Progenitor cell of endocrine pancreas (in vitro differentiated cells): ENCODE measurements at regions not wholly inside any gene's neighbourhood (a gene's known extent, or its start where the extent isn't known, plus 50 kb on each side); places are given as distances from the start of the nearest gene placed in this dataset.
"Not testable (repeated sequence)": the region's sequence is repeated elsewhere in the genome, so short reads cannot be mapped to it uniquely, and the experiment has no call there.

Experiments used
- DNase-seq: peaks from one replicate; pipeline ENCODE4 v3.0.0; 2021; ENCODE audit warnings: low spot score; ENCODE audit not compliant: unreplicated experiment
- H3K27ac Mint-ChIP-seq: 2 replicates; pipeline ENCODE4 v1.8.0; 2021; ENCODE audit warnings: mild to moderate bottlenecking, moderate library complexity, mixed read lengths
- H3K27me3 Mint-ChIP-seq: 2 replicates; pipeline ENCODE4 v1.8.0; 2021; ENCODE audit warnings: mixed read lengths
- H3K36me3 Mint-ChIP-seq: 2 replicates; pipeline ENCODE4 v1.8.0; 2022; ENCODE audit warnings: mixed read lengths; ENCODE audit not compliant: insufficient read depth
- H3K4me1 Mint-ChIP-seq: 2 replicates; pipeline ENCODE4 v1.8.0; 2021; ENCODE audit warnings: low read depth, mixed read lengths
- H3K4me3 Mint-ChIP-seq: 2 replicates; pipeline ENCODE4 v1.8.0; 2021; ENCODE audit warnings: low read depth, mild to moderate bottlenecking, moderate library complexity, mixed read lengths
- H3K9me3 Mint-ChIP-seq: 2 replicates; pipeline ENCODE4 v1.8.0; 2021; ENCODE audit warnings: low read depth, mixed read lengths
- CTCF ChIP-seq: fragments of 200-600 bp; sonication (generic); IDR thresholded peaks from one replicate; pipeline ENCODE4 v1.5.0; 2021; ENCODE audit warnings: antibody characterized with exemption, mild to moderate bottlenecking; ENCODE audit not compliant: unreplicated experiment

- no peak overlapping the region for H3K4me3 Mint-ChIP-seq
- H3K9me3 Mint-ChIP-seq: peaks cover 4% of the 10 kb centered on the region
- H3K27me3 Mint-ChIP-seq: peaks cover 15% of the 10 kb centered on the region
- no peak overlapping the region for H3K27ac Mint-ChIP-seq
- H3K4me1 Mint-ChIP-seq: peaks cover 3% of the 10 kb centered on the region
- no peaks in the 10 kb centered on the region for H3K36me3 Mint-ChIP-seq
- no peak for TF ChIP-seq CTCF
- DNase-seq: no peak
Measured at GRCh38 chr22:22988150-22988549, 82.2 kb upstream of the GNAZ start.

- peaks cover 16% of the 10 kb centered on the region for H3K27me3 Mint-ChIP-seq
- DNase-seq: no peak
- no peak for TF ChIP-seq CTCF
- no peaks in the 10 kb centered on the region for H3K36me3 Mint-ChIP-seq
- peaks cover 3% of the 10 kb centered on the region for H3K4me1 Mint-ChIP-seq
- H3K4me3 Mint-ChIP-seq: no peak overlapping the region
- no peak overlapping the region for H3K27ac Mint-ChIP-seq
- H3K9me3 Mint-ChIP-seq: no peaks in the 10 kb centered on the region
Measured at GRCh38 chr22:22988785-22989184, 81.5 kb upstream of the GNAZ start.

GRCh38 chr22:22989856-22990255 is 80.5 kb upstream of the GNAZ start:
- H3K27me3 Mint-ChIP-seq: peaks cover 18% of the 10 kb centered on the region
- H3K9me3 Mint-ChIP-seq: no peaks in the 10 kb centered on the region
- no peak for TF ChIP-seq CTCF
- no peak for DNase-seq
- peaks cover 1% of the 10 kb centered on the region for H3K4me1 Mint-ChIP-seq
- no peak overlapping the region for H3K27ac Mint-ChIP-seq
- H3K36me3 Mint-ChIP-seq: no peaks in the 10 kb centered on the region
- no peak overlapping the region for H3K4me3 Mint-ChIP-seq

GRCh38 chr22:22990711-22991505 is 79.4 kb upstream of the GNAZ start:
- H3K4me3 Mint-ChIP-seq, H3K9me3 Mint-ChIP-seq, H3K36me3 Mint-ChIP-seq, H3K4me1 Mint-ChIP-seq, H3K27ac Mint-ChIP-seq, DNase-seq: not testable (repeated sequence)
- peaks cover 17% of the 10 kb centered on the region for H3K27me3 Mint-ChIP-seq

GRCh38 chr22:22992474-22992873 is 77.8 kb upstream of the GNAZ start:
- peaks cover 3% of the 10 kb centered on the region for H3K36me3 Mint-ChIP-seq
- no peak overlapping the region for H3K27ac Mint-ChIP-seq
- H3K27me3 Mint-ChIP-seq: peaks cover 9% of the 10 kb centered on the region
- H3K4me1 Mint-ChIP-seq: peaks cover 1% of the 10 kb centered on the region
- H3K9me3 Mint-ChIP-seq: peaks cover 14% of the 10 kb centered on the region
- no peak overlapping the region for H3K4me3 Mint-ChIP-seq
- no peak for DNase-seq
- TF ChIP-seq CTCF: no peak

GRCh38 chr22:22993184-22993583 is 77.1 kb upstream of the GNAZ start:
- H3K4me1 Mint-ChIP-seq: peaks cover 1% of the 10 kb centered on the region
- H3K4me3 Mint-ChIP-seq: no peak overlapping the region
- TF ChIP-seq CTCF: no peak
- H3K27ac Mint-ChIP-seq: no peak overlapping the region
- H3K9me3 Mint-ChIP-seq: peaks cover 21% of the 10 kb centered on the region
- H3K36me3 Mint-ChIP-seq: peaks cover 3% of the 10 kb centered on the region
- no peak for DNase-seq
- peaks cover 9% of the 10 kb centered on the region for H3K27me3 Mint-ChIP-seq
